Body of pancreas (tissue), 4 donors: ENCODE measurements at regions not wholly inside any gene's neighbourhood (a gene's known extent, or its start where the extent isn't known, plus 50 kb on each side); places are given as distances from the start of the nearest gene placed in this dataset.

ENCODE experiments used
- CTCF ChIP-seq, 7 experiments: fragments of 450-650 bp in 4 of 7; fragments of 200-600 bp in 3 of 7; sonication (generic) in 3 of 7; IDR thresholded peaks; one replicate each; pipeline ENCODE4 v1.5.1; 2016 to 2019; ENCODE audit warnings: antibody characterized with exemption in 7 of 7
- POLR2A ChIP-seq, 3 donors: fragments of 450-650 bp; IDR thresholded peaks; one replicate each; pipeline ENCODE4 v1.6.1; 2016; ENCODE audit warnings: antibody characterized with exemption in 3 of 3, mild to moderate bottlenecking in 2 of 3

GRCh38 chr5:40291338-40291737, 388.4 kb upstream of the PTGER4 start:
- TF ChIP-seq CTCF (IDR thresholded peaks at IDR 0.05) = no peak
- TF ChIP-seq POLR2A (IDR thresholded peaks at IDR 0.05) = no peak
